ENCODE measurements at regions not wholly inside any gene's neighbourhood (a gene's known extent, or its start where the extent isn't known, plus 50 kb on each side); places are given as distances from the start of the nearest gene placed in this dataset.

- no peak for TF ChIP-seq TRIM28 (IDR thresholded peaks at IDR 0.05; ENCODE audit: borderline replicate concordance, low read length)
- TF ChIP-seq ZNF792 (tag by site-specific recombination; IDR thresholded peaks at IDR 0.05) = no peak
These were observed 452.3 kb downstream of the KCNA4 start (continued) for GRCh38 chr11:29564486-29564885.

DNA sequence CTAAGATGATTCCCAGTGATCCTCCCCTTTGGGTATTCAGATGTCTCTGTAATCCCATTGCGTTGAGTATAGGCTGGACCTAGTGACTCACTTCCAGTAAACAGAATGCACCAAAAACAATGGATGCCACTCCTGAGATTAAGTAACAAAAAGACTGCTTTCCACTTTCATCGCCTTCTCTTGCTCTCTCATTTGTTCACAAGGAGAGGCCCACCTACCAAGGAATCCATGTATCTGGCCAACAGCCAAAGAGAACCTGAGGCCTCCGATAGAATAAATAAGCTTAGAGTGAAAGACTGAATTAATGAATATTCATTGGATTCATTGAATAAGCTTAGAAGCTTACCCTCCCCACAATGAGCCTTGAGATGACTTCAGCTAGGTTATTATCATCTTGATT, 454.6 kb downstream of the KCNA4 start:
- Histone ChIP-seq H3K36me3 (ENCODE audit: control insufficient read depth in 2 of 2, insufficient read depth in 1 of 2, low read length in 2 of 2) (no peaks in the 10 kb centered on the region), H3K4me1 (ENCODE audit: control insufficient read depth, insufficient read depth, low read length) (no peaks in the 10 kb centered on the region), H3K4me3 (ENCODE audit: low read depth, low read length) (no peak overlapping the region), H3K9me3 (ENCODE audit: control insufficient read depth, insufficient read depth, low read depth, low read length) (no peaks in the 10 kb centered on the region), H3K27ac (ENCODE audit: extremely low read depth, low read depth, low read length) (no peak overlapping the region)
- TF ChIP-seq ZIC2 (tag by site-specific recombination; IDR thresholded peaks at IDR 0.05) (no peak), ZBTB21 (tag by site-specific recombination; IDR thresholded peaks at IDR 0.05) (no peak), ZNF449 (tag by site-specific recombination; IDR thresholded peaks at IDR 0.05) (no peak)
- TF ChIP-seq, protein P1, sequence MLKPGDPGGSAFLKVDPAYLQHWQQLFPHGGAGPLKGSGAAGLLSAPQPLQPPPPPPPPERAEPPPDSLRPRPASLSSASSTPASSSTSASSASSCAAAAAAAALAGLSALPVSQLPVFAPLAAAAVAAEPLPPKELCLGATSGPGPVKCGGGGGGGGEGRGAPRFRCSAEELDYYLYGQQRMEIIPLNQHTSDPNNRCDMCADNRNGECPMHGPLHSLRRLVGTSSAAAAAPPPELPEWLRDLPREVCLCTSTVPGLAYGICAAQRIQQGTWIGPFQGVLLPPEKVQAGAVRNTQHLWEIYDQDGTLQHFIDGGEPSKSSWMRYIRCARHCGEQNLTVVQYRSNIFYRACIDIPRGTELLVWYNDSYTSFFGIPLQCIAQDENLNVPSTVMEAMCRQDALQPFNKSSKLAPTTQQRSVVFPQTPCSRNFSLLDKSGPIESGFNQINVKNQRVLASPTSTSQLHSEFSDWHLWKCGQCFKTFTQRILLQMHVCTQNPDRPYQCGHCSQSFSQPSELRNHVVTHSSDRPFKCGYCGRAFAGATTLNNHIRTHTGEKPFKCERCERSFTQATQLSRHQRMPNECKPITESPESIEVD (tag by site-specific recombination; IDR thresholded peaks at IDR 0.05) = no peak
- CTCF ChIA-PET = no interaction called here
- POLR2A ChIA-PET = no interaction called here

GRCh38 chr11:29553990-29554389, 462.8 kb downstream of the KCNA4 start:
- ChIA-PET CTCF (no interaction called here), POLR2A (no interaction called here)

More at GRCh38 chr11:29553990-29554389, 462.8 kb downstream of the KCNA4 start:
- Histone ChIP-seq H3K36me3 (ENCODE audit: control insufficient read depth in 2 of 2, insufficient read depth in 1 of 2, low read length in 2 of 2) (no peaks in the 10 kb centered on the region), H3K27ac (ENCODE audit: extremely low read depth, low read depth, low read length) (no peak overlapping the region), H3K4me1 (ENCODE audit: control insufficient read depth, insufficient read depth, low read length) (no peaks in the 10 kb centered on the region), H3K4me3 (ENCODE audit: low read depth, low read length) (no peak overlapping the region), H3K9me3 (ENCODE audit: control insufficient read depth, insufficient read depth, low read depth, low read length) (no peaks in the 10 kb centered on the region)
- TF ChIP-seq ZNF248 (tag by site-specific recombination; IDR thresholded peaks at IDR 0.05) = no peak
- TF ChIP-seq ZNF548 (tag by site-specific recombination; IDR thresholded peaks at IDR 0.05) = no peak
- no peak for TF ChIP-seq KLF9 (tag by site-specific recombination; IDR thresholded peaks at IDR 0.05; ENCODE audit: low read depth)
- TF ChIP-seq ZSCAN5A (tag by site-specific recombination; IDR thresholded peaks at IDR 0.05) = no peak
- no peak for TF ChIP-seq ZNF433 (tag by site-specific recombination; IDR thresholded peaks at IDR 0.05; ENCODE audit: low read depth)
- no peak for TF ChIP-seq PATZ1 (tag by site-specific recombination; IDR thresholded peaks at IDR 0.05)
- TF ChIP-seq ZNF157 (tag by site-specific recombination; IDR thresholded peaks at IDR 0.05) = no peak
- TF ChIP-seq ZNF530 (tag by site-specific recombination; IDR thresholded peaks at IDR 0.05; ENCODE audit: low read depth) = no peak
- no peak for TF ChIP-seq ZSCAN4 (tag by site-specific recombination; IDR thresholded peaks at IDR 0.05)
- TF ChIP-seq, protein P2, sequence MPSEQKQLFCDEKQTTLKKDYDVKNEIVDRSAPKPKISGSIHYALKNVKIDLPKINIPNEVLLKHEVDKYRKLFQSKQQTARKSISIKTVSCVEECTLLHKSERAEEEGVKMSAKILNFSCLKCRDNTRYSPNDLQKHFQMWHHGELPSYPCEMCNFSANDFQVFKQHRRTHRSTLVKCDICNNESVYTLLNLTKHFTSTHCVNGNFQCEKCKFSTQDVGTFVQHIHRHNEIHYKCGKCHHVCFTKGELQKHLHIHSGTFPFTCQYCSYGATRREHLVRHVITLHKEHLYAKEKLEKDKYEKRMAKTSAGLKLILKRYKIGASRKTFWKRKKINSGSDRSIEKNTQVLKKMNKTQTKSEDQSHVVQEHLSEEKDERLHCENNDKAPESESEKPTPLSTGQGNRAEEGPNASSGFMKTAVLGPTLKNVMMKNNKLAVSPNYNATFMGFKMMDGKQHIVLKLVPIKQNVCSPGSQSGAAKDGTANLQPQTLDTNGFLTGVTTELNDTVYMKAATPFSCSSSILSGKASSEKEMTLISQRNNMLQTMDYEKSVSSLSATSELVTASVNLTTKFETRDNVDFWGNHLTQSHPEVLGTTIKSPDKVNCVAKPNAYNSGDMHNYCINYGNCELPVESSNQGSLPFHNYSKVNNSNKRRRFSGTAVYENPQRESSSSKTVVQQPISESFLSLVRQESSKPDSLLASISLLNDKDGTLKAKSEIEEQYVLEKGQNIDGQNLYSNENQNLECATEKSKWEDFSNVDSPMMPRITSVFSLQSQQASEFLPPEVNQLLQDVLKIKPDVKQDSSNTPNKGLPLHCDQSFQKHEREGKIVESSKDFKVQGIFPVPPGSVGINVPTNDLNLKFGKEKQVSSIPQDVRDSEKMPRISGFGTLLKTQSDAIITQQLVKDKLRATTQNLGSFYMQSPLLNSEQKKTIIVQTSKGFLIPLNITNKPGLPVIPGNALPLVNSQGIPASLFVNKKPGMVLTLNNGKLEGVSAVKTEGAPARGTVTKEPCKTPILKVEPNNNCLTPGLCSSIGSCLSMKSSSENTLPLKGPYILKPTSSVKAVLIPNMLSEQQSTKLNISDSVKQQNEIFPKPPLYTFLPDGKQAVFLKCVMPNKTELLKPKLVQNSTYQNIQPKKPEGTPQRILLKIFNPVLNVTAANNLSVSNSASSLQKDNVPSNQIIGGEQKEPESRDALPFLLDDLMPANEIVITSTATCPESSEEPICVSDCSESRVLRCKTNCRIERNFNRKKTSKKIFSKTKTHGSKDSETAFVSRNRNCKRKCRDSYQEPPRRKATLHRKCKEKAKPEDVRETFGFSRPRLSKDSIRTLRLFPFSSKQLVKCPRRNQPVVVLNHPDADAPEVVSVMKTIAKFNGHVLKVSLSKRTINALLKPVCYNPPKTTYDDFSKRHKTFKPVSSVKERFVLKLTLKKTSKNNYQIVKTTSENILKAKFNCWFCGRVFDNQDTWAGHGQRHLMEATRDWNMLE (tag by site-specific recombination; conservative IDR thresholded peaks at IDR 0.05; ENCODE audit: low read depth) = no peak
- no peak for TF ChIP-seq ZNF23 (tag by site-specific recombination; IDR thresholded peaks at IDR 0.05; ENCODE audit: borderline replicate concordance)
- no peak for TF ChIP-seq ZNF621 (tag by site-specific recombination; IDR thresholded peaks at IDR 0.05)
- no peak for TF ChIP-seq YY1 (tag by site-specific recombination; IDR thresholded peaks at IDR 0.05)
- TF ChIP-seq ZNF791 (tag by site-specific recombination; IDR thresholded peaks at IDR 0.05) = no peak
- no peak for TF ChIP-seq ZNF202 (tag by site-specific recombination; IDR thresholded peaks at IDR 0.05; ENCODE audit: borderline replicate concordance)
- no peak for TF ChIP-seq ZNF501 (tag by site-specific recombination; IDR thresholded peaks at IDR 0.05)
